ENCODE measurements at regions not wholly inside any gene's neighbourhood (a gene's known extent, or its start where the extent isn't known, plus 50 kb on each side); places are given as distances from the start of the nearest gene placed in this dataset.

DNA sequence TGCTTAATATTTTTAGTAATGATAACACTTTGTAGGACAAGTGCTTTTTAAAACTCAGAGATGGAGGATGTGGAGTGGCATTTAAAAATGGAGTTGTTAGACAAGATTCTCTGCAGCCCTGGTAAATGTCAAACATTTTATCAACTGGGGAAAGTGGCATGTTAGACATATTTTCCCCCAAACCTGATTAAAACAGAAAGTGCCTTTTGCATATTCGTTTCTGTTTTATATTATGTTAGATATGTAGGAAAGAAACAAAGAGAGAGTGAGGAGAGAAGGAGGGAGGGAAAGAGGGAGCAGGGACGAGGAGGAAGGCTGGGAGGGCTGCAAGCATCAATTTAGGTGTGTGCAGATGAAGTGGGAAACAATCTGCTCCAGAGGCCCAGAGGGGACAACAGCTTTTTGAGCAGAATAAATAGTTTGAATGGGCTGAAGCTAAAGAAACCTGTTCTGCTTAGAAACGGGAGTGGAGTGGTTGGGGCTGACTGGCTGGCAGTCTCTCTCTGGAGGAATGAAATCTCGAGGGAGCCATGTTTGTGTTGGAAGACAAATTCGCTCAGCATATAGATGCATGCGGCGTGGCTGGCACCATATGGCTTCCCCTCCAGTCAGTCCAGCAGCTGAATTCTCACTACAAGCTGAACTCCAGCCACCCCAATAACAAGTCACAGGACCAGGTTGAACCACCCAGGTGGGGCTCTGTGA lies 502.2 kb downstream of the AJAP1 start:
- H3K27ac ChIP-seq (ENCODE audit: low read length): no peak overlapping the region
- H2AFZ ChIP-seq (ENCODE audit: low read length): no peak overlapping the region
- POLR2A ChIA-PET (ENCODE audit: unreplicated experiment): no interaction called here
- H3K79me2 ChIP-seq (ENCODE audit: low read length): no peaks in the 10 kb centered on the region
- no peaks in the 10 kb centered on the region for H3K27me3 ChIP-seq (ENCODE audit: low read length)
- H3K4me3 ChIP-seq (ENCODE audit: low read length): no peak overlapping the region
- no peaks in the 10 kb centered on the region for H3K36me3 ChIP-seq (ENCODE audit: low read depth, low read length)
- H3F3A ChIP-seq (ENCODE audit: low read length, unreplicated experiment): no peaks in the 10 kb centered on the region
- BruUV-seq (replicated peaks): no TSS peak
- H3K4me1 ChIP-seq (ENCODE audit: insufficient read depth, low read length): no peaks in the 10 kb centered on the region
- no peaks in the 10 kb centered on the region for H4K20me1 ChIP-seq (ENCODE audit: low read length)
- H3K9me2 ChIP-seq (replicated peaks; ENCODE audit: low read length): no peaks in the 10 kb centered on the region
- TF ChIP-seq EZH2phosphoT487 (IDR thresholded peaks at IDR 0.05; ENCODE audit: borderline replicate concordance, low read length) (no peak), EZH2 (IDR thresholded peaks at IDR 0.05; ENCODE audit: low read length, unreplicated experiment) (no peak)
- TF ChIP-seq, protein P1, sequence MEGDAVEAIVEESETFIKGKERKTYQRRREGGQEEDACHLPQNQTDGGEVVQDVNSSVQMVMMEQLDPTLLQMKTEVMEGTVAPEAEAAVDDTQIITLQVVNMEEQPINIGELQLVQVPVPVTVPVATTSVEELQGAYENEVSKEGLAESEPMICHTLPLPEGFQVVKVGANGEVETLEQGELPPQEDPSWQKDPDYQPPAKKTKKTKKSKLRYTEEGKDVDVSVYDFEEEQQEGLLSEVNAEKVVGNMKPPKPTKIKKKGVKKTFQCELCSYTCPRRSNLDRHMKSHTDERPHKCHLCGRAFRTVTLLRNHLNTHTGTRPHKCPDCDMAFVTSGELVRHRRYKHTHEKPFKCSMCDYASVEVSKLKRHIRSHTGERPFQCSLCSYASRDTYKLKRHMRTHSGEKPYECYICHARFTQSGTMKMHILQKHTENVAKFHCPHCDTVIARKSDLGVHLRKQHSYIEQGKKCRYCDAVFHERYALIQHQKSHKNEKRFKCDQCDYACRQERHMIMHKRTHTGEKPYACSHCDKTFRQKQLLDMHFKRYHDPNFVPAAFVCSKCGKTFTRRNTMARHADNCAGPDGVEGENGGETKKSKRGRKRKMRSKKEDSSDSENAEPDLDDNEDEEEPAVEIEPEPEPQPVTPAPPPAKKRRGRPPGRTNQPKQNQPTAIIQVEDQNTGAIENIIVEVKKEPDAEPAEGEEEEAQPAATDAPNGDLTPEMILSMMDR (conservative IDR thresholded peaks at IDR 0.05; ENCODE audit: low read depth, low read length): no peak
- DNase-seq: no peak
- CTCF ChIA-PET: no interaction called here
- no peak overlapping the region for H3K4me2 ChIP-seq (ENCODE audit: low read length)
- intact Hi-C loops (cut with micrococcal nuclease): no loop called here
- H3K9me3 ChIP-seq (ENCODE audit: low read length): peaks cover 33% of the 10 kb centered on the region
- H3K9ac ChIP-seq (ENCODE audit: low read length): no peak overlapping the region
- no peak for ATAC-seq

DNA sequence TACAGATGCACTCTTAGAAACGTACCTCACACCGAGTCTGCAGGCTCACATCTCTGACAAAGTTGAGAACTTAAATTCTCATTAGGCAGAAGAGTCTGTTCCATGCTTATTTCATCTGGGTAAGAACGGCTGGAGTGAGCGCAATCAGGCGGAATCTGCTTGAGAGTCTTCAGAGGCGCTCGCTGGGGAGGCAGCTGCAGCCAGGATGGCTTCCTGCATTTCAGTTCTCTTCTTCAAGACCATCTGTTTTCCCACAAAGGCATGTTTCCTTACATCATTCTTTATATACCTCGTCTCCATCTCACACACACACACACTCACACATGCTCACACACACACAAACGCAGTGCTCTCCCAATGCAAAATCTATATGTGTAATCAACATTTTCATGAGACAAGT lies 497.1 kb downstream of the AJAP1 start:
- POLR2A ChIA-PET (ENCODE audit: unreplicated experiment): no interaction called here

DNA sequence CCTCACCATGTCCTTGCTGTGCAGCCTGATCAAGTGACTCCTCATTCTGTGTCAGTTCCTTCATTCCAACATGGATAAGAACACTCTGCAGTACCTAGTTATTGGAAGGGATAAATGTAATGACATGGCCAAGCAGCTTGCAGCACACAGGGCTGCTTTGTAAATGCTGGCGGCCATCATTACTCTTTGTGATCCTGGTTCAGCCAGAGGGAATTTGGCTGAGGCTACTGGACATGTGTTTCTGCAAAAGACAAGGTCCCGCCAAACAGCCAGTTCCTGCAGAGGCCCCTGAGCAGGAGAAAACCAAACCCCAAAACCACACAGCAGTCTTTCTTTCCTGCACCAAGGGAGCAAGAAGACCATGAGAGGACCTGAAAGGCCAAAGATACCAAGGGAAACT lies 495.8 kb downstream of the AJAP1 start:
- peaks cover under 1% of the 10 kb centered on the region for H3K9me3 ChIP-seq (ENCODE audit: low read length)
- H3K9me2 ChIP-seq (replicated peaks; ENCODE audit: low read length): no peaks in the 10 kb centered on the region
- intact Hi-C loops (cut with micrococcal nuclease): no loop called here
- H3K4me1 ChIP-seq (ENCODE audit: insufficient read depth, low read length): no peaks in the 10 kb centered on the region
- no peaks in the 10 kb centered on the region for H4K20me1 ChIP-seq (ENCODE audit: low read length)
- H3K79me2 ChIP-seq (ENCODE audit: low read length): no peaks in the 10 kb centered on the region
- H2AFZ ChIP-seq (ENCODE audit: low read length): no peak overlapping the region
- DNase-seq (no peak), ATAC-seq (no peak)
- no peaks in the 10 kb centered on the region for H3K36me3 ChIP-seq (ENCODE audit: low read depth, low read length)
- TF ChIP-seq EZH2phosphoT487 (IDR thresholded peaks at IDR 0.05; ENCODE audit: borderline replicate concordance, low read length) (no peak), EZH2 (IDR thresholded peaks at IDR 0.05; ENCODE audit: low read length, unreplicated experiment) (no peak)
- TF ChIP-seq, protein P1 (conservative IDR thresholded peaks at IDR 0.05; ENCODE audit: low read depth, low read length): no peak
- H3F3A ChIP-seq (ENCODE audit: low read length, unreplicated experiment): no peaks in the 10 kb centered on the region
- no TSS peak for BruUV-seq (replicated peaks)
- no peak overlapping the region for H3K27ac ChIP-seq (ENCODE audit: low read length)
- H3K9ac ChIP-seq (ENCODE audit: low read length): no peak overlapping the region
- H3K4me2 ChIP-seq (ENCODE audit: low read length): no peak overlapping the region
- no peaks in the 10 kb centered on the region for H3K27me3 ChIP-seq (ENCODE audit: low read length)
- ChIA-PET POLR2A (ENCODE audit: unreplicated experiment) (no interaction called here), CTCF (no interaction called here)
- H3K4me3 ChIP-seq (ENCODE audit: low read length): no peak overlapping the region

More for the DNA sequence above, 497.1 kb downstream of the AJAP1 start:
- CTCF ChIA-PET: no interaction called here
- no peaks in the 10 kb centered on the region for H3K36me3 ChIP-seq (ENCODE audit: low read depth, low read length)
- no peaks in the 10 kb centered on the region for H3K27me3 ChIP-seq (ENCODE audit: low read length)
- no peak overlapping the region for H3K9ac ChIP-seq (ENCODE audit: low read length)
- H2AFZ ChIP-seq (ENCODE audit: low read length): no peak overlapping the region
- H3K79me2 ChIP-seq (ENCODE audit: low read length): no peaks in the 10 kb centered on the region
- no peak overlapping the region for H3K4me2 ChIP-seq (ENCODE audit: low read length)
- peaks cover 14% of the 10 kb centered on the region for H3K9me3 ChIP-seq (ENCODE audit: low read length)
- no peaks in the 10 kb centered on the region for H3K9me2 ChIP-seq (replicated peaks; ENCODE audit: low read length)
- no peak overlapping the region for H3K27ac ChIP-seq (ENCODE audit: low read length)
- no peaks in the 10 kb centered on the region for H3K4me1 ChIP-seq (ENCODE audit: insufficient read depth, low read length)
- TF ChIP-seq EZH2phosphoT487 (IDR thresholded peaks at IDR 0.05; ENCODE audit: borderline replicate concordance, low read length) (no peak), EZH2 (IDR thresholded peaks at IDR 0.05; ENCODE audit: low read length, unreplicated experiment) (no peak)
- TF ChIP-seq, protein P1 (conservative IDR thresholded peaks at IDR 0.05; ENCODE audit: low read depth, low read length): no peak
- BruUV-seq (replicated peaks): no TSS peak
- ATAC-seq (no peak), DNase-seq (no peak)
- intact Hi-C loops (cut with micrococcal nuclease): no loop called here
- no peaks in the 10 kb centered on the region for H3F3A ChIP-seq (ENCODE audit: low read length, unreplicated experiment)
- H3K4me3 ChIP-seq (ENCODE audit: low read length): no peak overlapping the region
- no peaks in the 10 kb centered on the region for H4K20me1 ChIP-seq (ENCODE audit: low read length)
